Smooth muscle cell (in vitro differentiated cells): ENCODE measurements at regions not wholly inside any gene's neighbourhood (a gene's known extent, or its start where the extent isn't known, plus 50 kb on each side); places are given as distances from the start of the nearest gene placed in this dataset.

Source experiments
- DNase-seq: peaks from one replicate; lab custom pipeline; 2025; ENCODE audit not compliant: unreplicated experiment; lab: John Stamatoyannopoulos, UW
- H2AFZ ChIP-seq: fragments of 200-600 bp; sonication (generic); 2 replicates; pipeline ENCODE4 v1.6.0; 2016; ENCODE audit warnings: antibody characterized with exemption, low read depth, mild to moderate bottlenecking
- H3F3A ChIP-seq: fragments of 200-600 bp; sonication (generic); 2 replicates; pipeline ENCODE4 v1.6.0; 2017; ENCODE audit warnings: antibody characterized with exemption, low read depth
- H3K27ac ChIP-seq: fragments of 200-600 bp; sonication (generic); 2 replicates; pipeline ENCODE4 v1.5.1; 2016; ENCODE audit warnings: low read depth, mild to moderate bottlenecking
- H3K27me3 ChIP-seq: fragments of 200-600 bp; sonication (generic); 2 replicates; pipeline ENCODE4 v1.6.1; 2016; ENCODE audit warnings: low read depth, mild to moderate bottlenecking
- H3K36me3 ChIP-seq: fragments of 200-600 bp; sonication (generic); 2 replicates; pipeline ENCODE4 v1.5.1; 2016; ENCODE audit warnings: low read depth
- H3K4me1 ChIP-seq: fragments of 200-600 bp; sonication (generic); 2 replicates; pipeline ENCODE4 v1.5.1; 2016; ENCODE audit warnings: low read depth
- H3K4me2 ChIP-seq: fragments of 200-600 bp; sonication (generic); 2 replicates; pipeline ENCODE4 v1.6.0; 2016; ENCODE audit warnings: mild to moderate bottlenecking
- H3K4me3 ChIP-seq: fragments of 200-600 bp; sonication (generic); 2 replicates; pipeline ENCODE4 v1.5.1; 2016; ENCODE audit warnings: mild to moderate bottlenecking
- H3K79me2 ChIP-seq: fragments of 200-600 bp; sonication (generic); 2 replicates; pipeline ENCODE4 v1.6.0; 2016; ENCODE audit warnings: low read depth, mild to moderate bottlenecking
- H3K9ac ChIP-seq: fragments of 200-600 bp; sonication (generic); 2 replicates; pipeline ENCODE4 v1.6.0; 2016; ENCODE audit warnings: low read depth
- H3K9me3 ChIP-seq: fragments of 200-600 bp; sonication (generic); replicated peaks from 2 replicates; pipeline ENCODE4 v1.5.1; 2016; ENCODE audit warnings: low read depth
- H4K20me1 ChIP-seq: fragments of 200-600 bp; sonication (generic); 2 replicates; pipeline ENCODE4 v1.6.0; 2016; ENCODE audit warnings: low read depth
- CTCF ChIP-seq: fragments of 200-600 bp; sonication (generic); IDR thresholded peaks from 2 replicates; pipeline ENCODE4 v1.5.1; 2017; ENCODE audit warnings: borderline replicate concordance, mild to moderate bottlenecking, antibody characterized with exemption; ENCODE audit not compliant: insufficient read depth, poor library complexity, severe bottlenecking
- WGBS: methylation state at CpG from one replicate; pipeline ENCODE4 v1.1.7; 2016; ENCODE audit warnings: low lambda C conversion rate; 5-methylcytosine and 5-hydroxymethylcytosine counted together

DNA sequence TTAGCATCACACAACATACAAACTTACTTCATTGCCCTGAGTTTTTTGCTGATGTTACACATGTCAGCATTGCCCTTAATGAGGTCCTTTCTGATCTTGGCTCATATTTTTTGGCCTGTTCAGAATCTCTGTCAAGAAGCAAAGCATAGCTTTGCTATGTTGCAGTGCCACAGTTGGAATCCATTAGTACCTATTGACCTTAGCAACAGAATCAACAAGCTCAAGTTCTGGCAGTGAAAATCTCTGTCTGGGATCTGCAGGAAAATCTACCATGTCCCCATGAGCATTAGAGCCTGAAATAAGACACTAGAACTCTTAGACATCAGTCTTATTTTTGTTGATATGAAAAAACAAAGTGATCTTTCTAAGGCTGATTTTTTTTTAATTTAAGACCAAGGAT lies 105.6 kb upstream of the FHL2 start:
- no peak overlapping the region for H3K27ac ChIP-seq
- no peaks in the 10 kb centered on the region for H3K4me1 ChIP-seq
- H3K4me3 ChIP-seq: no peak overlapping the region
- no peak for DNase-seq
- H2AFZ ChIP-seq: no peak overlapping the region
- H3F3A ChIP-seq: no peaks in the 10 kb centered on the region
- TF ChIP-seq CTCF: no peak
- no peaks in the 10 kb centered on the region for H4K20me1 ChIP-seq
- no peaks in the 10 kb centered on the region for H3K9me3 ChIP-seq
- H3K79me2 ChIP-seq: no peaks in the 10 kb centered on the region
- H3K36me3 ChIP-seq: no peaks in the 10 kb centered on the region
- H3K4me2 ChIP-seq: no peak overlapping the region
- no peaks in the 10 kb centered on the region for H3K27me3 ChIP-seq
- no peak overlapping the region for H3K9ac ChIP-seq

DNA sequence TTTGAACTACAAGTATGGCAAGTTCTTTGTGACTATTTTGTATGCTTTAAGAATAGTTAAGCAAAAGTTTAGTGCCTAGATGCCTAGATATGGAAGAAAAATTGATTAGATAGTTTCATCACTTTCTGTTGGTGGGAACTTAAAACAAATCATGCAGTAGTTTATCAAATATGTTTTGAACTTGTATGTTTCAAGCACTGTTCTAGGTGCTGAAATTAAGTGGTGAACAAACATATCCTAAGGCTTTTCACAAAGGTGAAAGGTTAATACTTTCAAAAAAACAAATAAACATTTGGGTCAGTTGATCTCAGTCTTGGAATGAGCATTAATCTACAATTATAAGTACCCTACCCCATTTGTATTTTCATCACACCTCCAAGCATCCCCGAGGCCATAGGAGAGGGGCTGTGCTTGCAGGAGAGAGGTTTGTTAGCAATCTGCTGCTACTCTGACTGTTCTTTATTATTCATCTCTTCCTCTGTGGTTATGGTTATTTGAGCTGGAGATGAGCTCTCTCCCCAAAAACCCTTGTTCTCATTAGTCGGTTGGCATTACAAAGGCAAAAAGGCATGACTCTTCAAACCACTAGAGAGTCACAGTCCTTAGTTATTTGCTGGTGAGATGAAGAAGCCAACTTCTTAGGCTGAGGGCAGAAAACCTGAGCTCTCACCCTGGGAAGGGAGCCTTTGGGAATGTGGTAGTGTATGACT lies 103.9 kb upstream of the FHL2 start:
- DNase-seq: no peak
- no peaks in the 10 kb centered on the region for H3K27me3 ChIP-seq
- H3K9me3 ChIP-seq: no peaks in the 10 kb centered on the region
- H3K4me1 ChIP-seq: no peaks in the 10 kb centered on the region
- H3K79me2 ChIP-seq: no peaks in the 10 kb centered on the region
- no peaks in the 10 kb centered on the region for H3K36me3 ChIP-seq
- no peaks in the 10 kb centered on the region for H4K20me1 ChIP-seq
- WGBS: 66% methylated on average over 2 of the region's 2 CpGs
- no peak overlapping the region for H3K9ac ChIP-seq
- no peak overlapping the region for H2AFZ ChIP-seq
- no peak overlapping the region for H3K4me3 ChIP-seq
- H3F3A ChIP-seq: no peaks in the 10 kb centered on the region
- no peak overlapping the region for H3K27ac ChIP-seq
- no peak for TF ChIP-seq CTCF
- no peak overlapping the region for H3K4me2 ChIP-seq

DNA sequence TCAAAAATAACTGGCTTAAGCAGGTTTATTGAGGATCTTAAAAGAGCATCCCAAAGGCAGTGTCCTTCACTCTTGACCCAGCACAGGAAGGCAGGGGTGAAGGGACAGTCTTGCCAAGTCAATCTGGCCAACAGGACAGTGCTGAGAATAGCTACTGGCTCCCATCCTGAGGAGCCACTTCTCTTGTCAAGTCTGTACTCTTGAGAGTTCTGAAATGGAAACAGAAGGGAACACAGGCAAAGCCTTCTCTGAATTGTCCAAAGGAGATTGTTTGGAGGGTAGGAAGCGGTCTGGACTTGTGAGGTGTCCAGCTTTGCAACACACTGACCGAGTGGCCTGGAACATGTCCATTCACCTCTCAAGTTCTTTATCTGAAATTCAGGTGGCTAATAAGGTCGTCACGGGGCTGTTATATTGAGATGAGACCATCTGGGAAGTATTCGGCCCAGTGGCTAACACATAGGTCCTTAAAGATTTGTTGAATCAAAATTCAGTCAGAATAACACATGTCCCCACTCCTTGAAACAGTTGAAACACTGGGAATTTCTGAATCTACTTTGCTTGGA lies 99.5 kb upstream of the FHL2 start:
- Histone ChIP-seq H3K4me1 (no peaks in the 10 kb centered on the region), H3K9me3 (no peaks in the 10 kb centered on the region), H3K36me3 (no peaks in the 10 kb centered on the region), H4K20me1 (no peaks in the 10 kb centered on the region), H3K27me3 (no peaks in the 10 kb centered on the region), H3K79me2 (no peaks in the 10 kb centered on the region), H3K9ac (no peak overlapping the region), H3K4me3 (no peak overlapping the region), H3F3A (no peaks in the 10 kb centered on the region), H3K27ac (no peak overlapping the region), H2AFZ (no peak overlapping the region), H3K4me2 (no peak overlapping the region)
- TF ChIP-seq CTCF: no peak
- DNase-seq: no peak
- 93% methylated on average over 5 of the region's 5 CpGs for WGBS

GRCh38 chr2:105497094-105497493 lies 98.2 kb upstream of the FHL2 start:
- H3K4me2 ChIP-seq: no peak overlapping the region
- DNase-seq: no peak
- no peaks in the 10 kb centered on the region for H3K27me3 ChIP-seq
- no peak overlapping the region for H2AFZ ChIP-seq
- no peaks in the 10 kb centered on the region for H4K20me1 ChIP-seq
- H3K4me1 ChIP-seq: no peaks in the 10 kb centered on the region
- 92% methylated on average over 4 of the region's 4 CpGs for WGBS
- no peak overlapping the region for H3K4me3 ChIP-seq
- H3K9ac ChIP-seq: no peak overlapping the region
- TF ChIP-seq CTCF: no peak
- no peaks in the 10 kb centered on the region for H3K36me3 ChIP-seq
- H3K27ac ChIP-seq: no peak overlapping the region
- peaks cover 4% of the 10 kb centered on the region for H3K9me3 ChIP-seq
- no peaks in the 10 kb centered on the region for H3F3A ChIP-seq
- H3K79me2 ChIP-seq: no peaks in the 10 kb centered on the region
